ENCODE measurements at regions not wholly inside any gene's neighbourhood (a gene's known extent, or its start where the extent isn't known, plus 50 kb on each side); places are given as distances from the start of the nearest gene placed in this dataset.

DNA sequence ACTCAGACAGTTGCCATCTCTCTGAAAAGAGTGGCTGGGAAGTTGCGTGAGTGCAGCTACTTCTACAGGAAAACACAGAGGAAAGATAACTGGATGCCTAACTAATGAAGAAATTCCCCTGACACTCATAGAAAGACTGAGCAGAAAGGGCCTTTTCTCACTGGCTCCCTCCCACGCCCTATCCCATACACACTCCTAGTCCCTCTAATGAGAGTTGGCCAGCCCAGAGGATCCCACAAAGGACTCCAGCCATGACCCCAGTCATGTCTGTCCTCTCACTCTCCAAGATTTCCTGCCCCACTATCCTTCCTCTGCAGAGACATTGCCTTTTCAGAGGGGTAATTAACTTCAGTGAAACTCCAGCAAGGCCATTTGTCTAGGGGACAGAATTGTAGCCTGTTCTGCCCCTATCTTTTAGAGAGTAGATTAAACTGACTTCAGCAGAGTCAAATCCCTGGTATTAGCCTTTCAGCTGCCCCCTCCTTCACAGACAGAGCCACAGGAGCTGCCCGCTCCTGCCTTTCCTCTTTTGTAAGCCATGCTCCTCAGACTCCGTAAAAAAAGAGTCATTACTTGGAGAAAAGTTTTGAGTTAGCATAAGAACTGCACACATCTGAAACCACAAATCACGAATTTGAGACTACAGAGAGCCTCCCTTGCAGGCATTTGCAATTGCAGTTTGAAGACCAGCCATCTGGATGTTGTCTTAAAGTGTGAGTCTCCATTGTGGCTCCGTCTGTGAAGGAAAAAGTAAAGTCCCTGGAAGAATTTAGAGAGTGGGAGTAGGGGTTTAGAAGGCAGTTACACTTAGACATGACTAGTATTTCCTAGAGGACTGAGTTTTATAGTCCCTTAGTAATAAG, 129.1 kb upstream of the SEMA6D start:
- Histone ChIP-seq H3K4me3 (ENCODE audit: insufficient read depth, low read depth, low read length) (no peak overlapping the region), H3K27ac (ENCODE audit: low read depth, low read length) (no peak overlapping the region), H3K4me1 (ENCODE audit: insufficient read depth, low read length) (no peaks in the 10 kb centered on the region), H4K20me1 (ENCODE audit: insufficient read depth, low read length) (no peaks in the 10 kb centered on the region), H3K4me2 (ENCODE audit: low read length) (no peak overlapping the region), H3K9ac (ENCODE audit: low read length) (no peak overlapping the region), H3K79me2 (ENCODE audit: insufficient read depth, low read length) (no peaks in the 10 kb centered on the region), H3K27me3 (ENCODE audit: insufficient read depth, low read length) (no peaks in the 10 kb centered on the region), H2AFZ (ENCODE audit: low read depth, low read length) (no peak overlapping the region), H3K36me3 (ENCODE audit: insufficient read depth, low read length) (no peaks in the 10 kb centered on the region), H3K9me3 (ENCODE audit: insufficient read depth, low read depth, low read length) (no peaks in the 10 kb centered on the region)
- Mint-ChIP-seq H3K4me1 (ENCODE audit: low read depth, unreplicated experiment) (peaks cover 7% of the 10 kb centered on the region), H3K9me3 (ENCODE audit: unreplicated experiment) (no peaks in the 10 kb centered on the region), H3K27ac (ENCODE audit: unreplicated experiment) (peak overlapping the region; percentile 75), H3K36me3 (ENCODE audit: low read depth, unreplicated experiment) (no peaks in the 10 kb centered on the region), H3K4me3 (ENCODE audit: unreplicated experiment) (peak overlapping the region; percentile 10), H3K27me3 (ENCODE audit: low read depth, unreplicated experiment) (peaks cover 5% of the 10 kb centered on the region)
- FAIRE-seq (no peak), DNase-seq (ENCODE audit: low read depth) (no peak)
- TF ChIP-seq EZH2 (IDR thresholded peaks at IDR 0.05; ENCODE audit: insufficient read depth, low read length): no peak

DNA sequence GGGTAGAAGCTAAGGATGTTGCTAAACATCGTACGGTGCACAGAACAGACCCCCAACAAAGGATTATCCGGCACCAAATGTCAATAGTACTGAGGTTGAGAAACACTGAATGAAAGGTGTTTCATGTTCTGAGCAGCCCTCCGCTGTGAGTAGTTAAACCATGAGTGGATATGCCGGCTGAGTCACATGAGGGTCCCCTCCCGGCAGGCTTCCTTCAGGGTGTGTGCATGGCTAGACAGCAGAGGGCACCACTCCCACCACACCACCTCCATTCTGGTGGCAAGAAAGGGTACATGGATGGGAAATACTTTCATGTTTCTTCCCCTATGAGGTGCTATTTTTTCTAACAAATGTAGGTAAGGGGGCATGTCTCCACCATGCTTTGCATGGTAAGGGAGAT, 128.3 kb upstream of the SEMA6D start:
- H3K27ac Mint-ChIP-seq (ENCODE audit: unreplicated experiment): no peak overlapping the region
- H3K4me3 Mint-ChIP-seq (ENCODE audit: unreplicated experiment): no peak overlapping the region
- Histone ChIP-seq H4K20me1 (ENCODE audit: insufficient read depth, low read length) (no peaks in the 10 kb centered on the region), H3K4me1 (ENCODE audit: insufficient read depth, low read length) (no peaks in the 10 kb centered on the region), H3K27me3 (ENCODE audit: insufficient read depth, low read length) (no peaks in the 10 kb centered on the region), H3K4me3 (ENCODE audit: insufficient read depth, low read depth, low read length) (no peak overlapping the region), H3K36me3 (ENCODE audit: insufficient read depth, low read length) (no peaks in the 10 kb centered on the region), H3K4me2 (ENCODE audit: low read length) (no peak overlapping the region), H3K79me2 (ENCODE audit: insufficient read depth, low read length) (no peaks in the 10 kb centered on the region), H3K27ac (ENCODE audit: low read depth, low read length) (no peak overlapping the region), H2AFZ (ENCODE audit: low read depth, low read length) (no peak overlapping the region), H3K9me3 (ENCODE audit: insufficient read depth, low read depth, low read length) (no peaks in the 10 kb centered on the region), H3K9ac (ENCODE audit: low read length) (no peak overlapping the region)
- no peaks in the 10 kb centered on the region for H3K36me3 Mint-ChIP-seq (ENCODE audit: low read depth, unreplicated experiment)
- H3K9me3 Mint-ChIP-seq (ENCODE audit: unreplicated experiment): no peaks in the 10 kb centered on the region
- H3K4me1 Mint-ChIP-seq (ENCODE audit: low read depth, unreplicated experiment): peaks cover 7% of the 10 kb centered on the region
- TF ChIP-seq EZH2 (IDR thresholded peaks at IDR 0.05; ENCODE audit: insufficient read depth, low read length): no peak
- DNase-seq (ENCODE audit: low read depth) (no peak), FAIRE-seq (no peak)
- no peaks in the 10 kb centered on the region for H3K27me3 Mint-ChIP-seq (ENCODE audit: low read depth, unreplicated experiment)

DNA sequence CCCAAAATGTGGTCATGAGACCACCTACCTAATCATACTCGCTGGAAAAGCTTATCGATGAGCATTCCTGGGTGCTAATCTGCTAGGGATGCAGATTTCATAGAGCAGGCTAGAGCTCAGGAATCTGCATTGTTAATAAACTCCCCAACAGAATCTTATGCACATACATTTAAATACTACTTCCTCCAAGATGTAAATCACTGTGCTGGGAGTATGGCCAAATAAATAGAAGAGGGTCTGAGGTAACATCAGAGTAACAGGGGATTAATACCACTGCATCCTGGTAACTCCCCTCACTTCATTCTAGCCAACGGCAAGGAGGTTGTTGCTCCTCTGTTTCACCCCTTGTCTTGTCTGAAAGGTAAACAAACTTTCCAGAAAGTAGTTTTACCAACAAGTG, 118.3 kb upstream of the SEMA6D start:
- H2AFZ ChIP-seq (ENCODE audit: low read depth, low read length): no peak overlapping the region
- no peak overlapping the region for H3K9ac ChIP-seq (ENCODE audit: low read length)
- Mint-ChIP-seq H3K27me3 (ENCODE audit: low read depth, unreplicated experiment) (no peaks in the 10 kb centered on the region), H3K4me1 (ENCODE audit: low read depth, unreplicated experiment) (no peaks in the 10 kb centered on the region), H3K27ac (ENCODE audit: unreplicated experiment) (no peak overlapping the region), H3K36me3 (ENCODE audit: low read depth, unreplicated experiment) (no peaks in the 10 kb centered on the region), H3K4me3 (ENCODE audit: unreplicated experiment) (no peak overlapping the region), H3K9me3 (ENCODE audit: unreplicated experiment) (peaks cover 1% of the 10 kb centered on the region)
- FAIRE-seq (no peak), DNase-seq (ENCODE audit: low read depth) (no peak)
- H3K9me3 ChIP-seq (ENCODE audit: insufficient read depth, low read depth, low read length): no peaks in the 10 kb centered on the region
- no peaks in the 10 kb centered on the region for H3K79me2 ChIP-seq (ENCODE audit: insufficient read depth, low read length)
- no peak overlapping the region for H3K27ac ChIP-seq (ENCODE audit: low read depth, low read length)
- no peaks in the 10 kb centered on the region for H4K20me1 ChIP-seq (ENCODE audit: insufficient read depth, low read length)
- H3K4me1 ChIP-seq (ENCODE audit: insufficient read depth, low read length): no peaks in the 10 kb centered on the region
- H3K27me3 ChIP-seq (ENCODE audit: insufficient read depth, low read length): no peaks in the 10 kb centered on the region
- no peak overlapping the region for H3K4me2 ChIP-seq (ENCODE audit: low read length)
- no peak overlapping the region for H3K4me3 ChIP-seq (ENCODE audit: insufficient read depth, low read depth, low read length)
- no peaks in the 10 kb centered on the region for H3K36me3 ChIP-seq (ENCODE audit: insufficient read depth, low read length)
- TF ChIP-seq, protein P1, sequence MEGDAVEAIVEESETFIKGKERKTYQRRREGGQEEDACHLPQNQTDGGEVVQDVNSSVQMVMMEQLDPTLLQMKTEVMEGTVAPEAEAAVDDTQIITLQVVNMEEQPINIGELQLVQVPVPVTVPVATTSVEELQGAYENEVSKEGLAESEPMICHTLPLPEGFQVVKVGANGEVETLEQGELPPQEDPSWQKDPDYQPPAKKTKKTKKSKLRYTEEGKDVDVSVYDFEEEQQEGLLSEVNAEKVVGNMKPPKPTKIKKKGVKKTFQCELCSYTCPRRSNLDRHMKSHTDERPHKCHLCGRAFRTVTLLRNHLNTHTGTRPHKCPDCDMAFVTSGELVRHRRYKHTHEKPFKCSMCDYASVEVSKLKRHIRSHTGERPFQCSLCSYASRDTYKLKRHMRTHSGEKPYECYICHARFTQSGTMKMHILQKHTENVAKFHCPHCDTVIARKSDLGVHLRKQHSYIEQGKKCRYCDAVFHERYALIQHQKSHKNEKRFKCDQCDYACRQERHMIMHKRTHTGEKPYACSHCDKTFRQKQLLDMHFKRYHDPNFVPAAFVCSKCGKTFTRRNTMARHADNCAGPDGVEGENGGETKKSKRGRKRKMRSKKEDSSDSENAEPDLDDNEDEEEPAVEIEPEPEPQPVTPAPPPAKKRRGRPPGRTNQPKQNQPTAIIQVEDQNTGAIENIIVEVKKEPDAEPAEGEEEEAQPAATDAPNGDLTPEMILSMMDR (IDR thresholded peaks at IDR 0.05; ENCODE audit: insufficient read depth, low read depth, low read length): no peak
- no peak for TF ChIP-seq EZH2 (IDR thresholded peaks at IDR 0.05; ENCODE audit: insufficient read depth, low read length)

Measured in astrocyte (in vitro differentiated cells and primary cell).